Thymus (tissue), 11 donors: ENCODE measurements at regions not wholly inside any gene's neighbourhood (a gene's known extent, or its start where the extent isn't known, plus 50 kb on each side); places are given as distances from the start of the nearest gene placed in this dataset.

Experiments
- DNase-seq, 9 donors: peaks; one replicate each; pipeline ENCODE4 v3.0.0-alpha.2; 2013; ENCODE audit warnings: low spot score in 9 of 9, low read depth in 6 of 9, missing footprints in 1 of 9
- H3K27ac ChIP-seq, 2 donors: one replicate each; pipeline ENCODE4 v1.5.1; 2013; ENCODE audit warnings: control low read depth in 1 of 2, low read depth in 1 of 2, low read length in 1 of 2, mild to moderate bottlenecking in 1 of 2, moderate library complexity in 1 of 2
- H3K27me3 ChIP-seq, 2 donors: one replicate each; pipeline ENCODE4 v1.5.1; 2013; ENCODE audit warnings: low read length in 1 of 2; ENCODE audit not compliant: control insufficient read depth in 2 of 2, insufficient read depth in 1 of 2
- H3K36me3 ChIP-seq, 2 donors: one replicate each; pipeline ENCODE4 v1.5.1; 2013; ENCODE audit warnings: low read length in 1 of 2, mild to moderate bottlenecking in 1 of 2, moderate library complexity in 1 of 2; ENCODE audit not compliant: control insufficient read depth in 2 of 2, insufficient read depth in 2 of 2
- H3K4me1 ChIP-seq, 2 donors: one replicate each; pipeline ENCODE4 v1.5.1; 2013; ENCODE audit warnings: low read length in 2 of 2; ENCODE audit not compliant: control insufficient read depth in 2 of 2, insufficient read depth in 2 of 2
- H3K4me3 ChIP-seq, 2 donors: one replicate each; pipeline ENCODE4 v1.5.1; 2013; ENCODE audit warnings: low read length in 2 of 2, control low read depth in 1 of 2, mild to moderate bottlenecking in 1 of 2
- H3K9me3 ChIP-seq, 2 donors: one replicate each; pipeline ENCODE4 v1.5.1; 2013; ENCODE audit warnings: low read length in 1 of 2, mild to moderate bottlenecking in 1 of 2; ENCODE audit not compliant: control insufficient read depth in 2 of 2, insufficient read depth in 1 of 2
- WGBS: extraction: QIAGEN DNeasy Blood & Tissue Kit; methylation state at CpG from one replicate; pipeline ENCODE4 v1.1.7; 2013; 5-methylcytosine and 5-hydroxymethylcytosine counted together
- donor health status: healthy.

DNA sequence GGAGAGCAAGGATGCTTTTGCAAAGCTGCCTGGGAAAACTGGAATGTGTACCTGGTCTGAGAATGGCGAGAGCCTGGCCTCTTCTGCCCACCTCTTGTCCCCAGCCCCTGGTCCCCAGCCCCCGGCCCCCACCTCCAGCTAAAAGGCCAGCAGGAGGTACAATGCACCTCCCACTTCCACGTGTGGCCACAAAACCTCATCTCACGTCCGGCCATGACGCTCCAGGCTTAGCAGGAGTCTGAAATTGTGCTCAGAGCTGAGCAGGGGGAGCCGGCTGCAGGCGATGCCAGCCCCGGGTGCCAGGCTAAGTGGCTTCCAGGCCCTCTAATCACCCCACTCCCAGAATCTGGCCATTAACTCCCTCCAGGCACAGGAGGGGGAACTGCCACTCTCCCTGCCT is 83.1 kb upstream of the PRR20G start:
- no peaks in the 10 kb centered on the region for H3K36me3 ChIP-seq
- no peak overlapping the region for H3K4me3 ChIP-seq
- no peak for DNase-seq
- 33% methylated on average over 9 of the region's 9 CpGs for WGBS
- no peak overlapping the region for H3K27ac ChIP-seq
- no peaks in the 10 kb centered on the region for H3K9me3 ChIP-seq
- peaks cover 0 to 8% of the 10 kb centered on the region in 2 donors for H3K27me3 ChIP-seq
- no peaks in the 10 kb centered on the region for H3K4me1 ChIP-seq

GRCh38 chr3:127369356-127369935 is 81.6 kb upstream of the PRR20G start:
- H3K4me1 ChIP-seq: no peaks in the 10 kb centered on the region
- no peak overlapping the region for H3K27ac ChIP-seq
- no peak for DNase-seq
- H3K27me3 ChIP-seq: peaks cover 0 to 10% of the 10 kb centered on the region in 2 donors
- no peaks in the 10 kb centered on the region for H3K36me3 ChIP-seq
- no peaks in the 10 kb centered on the region for H3K9me3 ChIP-seq
- WGBS: 82% methylated on average over 4 of the region's 4 CpGs
- H3K4me3 ChIP-seq: no peak overlapping the region

DNA sequence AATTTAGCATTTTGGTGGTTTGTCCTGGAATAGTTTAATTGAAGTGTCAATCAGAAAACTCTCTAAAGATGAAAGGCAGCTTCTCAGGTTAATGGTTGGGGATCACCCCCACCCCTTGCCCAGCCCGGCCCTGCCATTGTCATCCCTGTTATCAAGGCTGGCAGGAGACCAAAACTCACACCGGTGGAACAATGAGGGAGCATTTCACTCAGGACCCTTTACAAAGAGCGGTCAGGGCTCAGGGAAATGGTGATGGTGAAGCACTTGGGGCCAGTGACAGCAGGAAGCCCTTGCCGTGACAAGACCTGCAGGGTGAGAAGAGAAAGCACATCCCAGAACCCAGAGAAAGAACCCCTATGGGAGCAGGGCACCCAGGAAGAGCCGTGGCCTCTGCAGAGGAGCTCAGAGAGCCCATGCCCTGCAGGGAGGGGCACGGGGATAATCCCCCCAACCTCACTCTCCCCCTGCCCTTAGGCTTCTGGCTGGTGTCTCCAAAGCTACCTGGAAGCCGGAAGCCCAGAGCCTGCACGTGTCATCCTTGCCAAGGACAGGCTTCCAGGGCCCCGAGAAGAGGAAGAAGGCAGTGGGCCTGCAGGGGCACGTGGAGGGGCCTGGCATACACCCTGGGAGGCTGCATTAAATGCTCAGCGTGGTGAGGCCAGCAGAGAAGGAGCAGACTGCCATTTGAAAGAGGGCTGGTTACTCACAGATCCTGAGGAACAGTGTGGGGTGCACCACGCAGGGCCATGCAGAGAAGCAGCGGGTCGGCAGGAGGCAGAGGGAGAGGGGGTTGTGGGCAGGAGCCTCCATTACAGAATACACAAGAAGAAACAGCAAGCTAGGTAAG is 80.6 kb upstream of the PRR20G start:
- Histone ChIP-seq H3K4me3 (no peak overlapping the region), H3K4me1 (no peaks in the 10 kb centered on the region), H3K27ac (no peak overlapping the region), H3K9me3 (no peaks in the 10 kb centered on the region), H3K27me3 (peaks cover 0 to 10% of the 10 kb centered on the region in 2 donors), H3K36me3 (no peaks in the 10 kb centered on the region)
- DNase-seq: no peak
- 58% methylated on average over 14 of the region's 14 CpGs for WGBS

DNA sequence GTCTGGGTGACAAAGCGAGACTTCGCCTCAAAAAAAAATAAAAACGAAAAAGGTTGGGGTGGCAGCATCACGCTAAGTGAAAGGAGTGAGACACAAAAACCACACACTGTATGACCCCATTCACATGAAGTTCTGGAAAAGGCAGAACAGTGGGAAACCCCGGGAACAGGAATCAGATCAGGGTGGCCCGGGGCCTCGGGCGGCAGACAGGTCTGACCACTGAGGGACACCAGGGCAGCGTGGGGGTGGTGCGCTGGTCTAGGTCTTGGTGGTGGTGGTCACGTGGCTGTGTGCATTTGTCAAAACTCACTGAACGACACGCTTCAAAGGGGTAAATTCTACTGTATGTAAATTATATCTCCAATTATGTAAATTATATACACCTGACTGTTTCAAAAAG is 79.7 kb upstream of the PRR20G start:
- H3K27me3 ChIP-seq: peaks cover 0 to 11% of the 10 kb centered on the region in 2 donors
- H3K4me1 ChIP-seq: no peaks in the 10 kb centered on the region
- no peaks in the 10 kb centered on the region for H3K36me3 ChIP-seq
- no peak overlapping the region for H3K4me3 ChIP-seq
- H3K9me3 ChIP-seq: no peaks in the 10 kb centered on the region
- WGBS: 94% methylated on average over 13 of the region's 13 CpGs
- no peak overlapping the region for H3K27ac ChIP-seq
- no peak for DNase-seq

- Histone ChIP-seq H3K36me3 (no peaks in the 10 kb centered on the region), H3K9me3 (no peaks in the 10 kb centered on the region), H3K27ac (no peak overlapping the region), H3K27me3 (peaks cover 0 to 12% of the 10 kb centered on the region in 2 donors), H3K4me1 (no peaks in the 10 kb centered on the region), H3K4me3 (no peak overlapping the region)
- no peak for DNase-seq
- 52% methylated on average over 6 of the region's 6 CpGs for WGBS
Observed at GRCh38 chr3:127366383-127366782, 78.5 kb upstream of the PRR20G start.

DNA sequence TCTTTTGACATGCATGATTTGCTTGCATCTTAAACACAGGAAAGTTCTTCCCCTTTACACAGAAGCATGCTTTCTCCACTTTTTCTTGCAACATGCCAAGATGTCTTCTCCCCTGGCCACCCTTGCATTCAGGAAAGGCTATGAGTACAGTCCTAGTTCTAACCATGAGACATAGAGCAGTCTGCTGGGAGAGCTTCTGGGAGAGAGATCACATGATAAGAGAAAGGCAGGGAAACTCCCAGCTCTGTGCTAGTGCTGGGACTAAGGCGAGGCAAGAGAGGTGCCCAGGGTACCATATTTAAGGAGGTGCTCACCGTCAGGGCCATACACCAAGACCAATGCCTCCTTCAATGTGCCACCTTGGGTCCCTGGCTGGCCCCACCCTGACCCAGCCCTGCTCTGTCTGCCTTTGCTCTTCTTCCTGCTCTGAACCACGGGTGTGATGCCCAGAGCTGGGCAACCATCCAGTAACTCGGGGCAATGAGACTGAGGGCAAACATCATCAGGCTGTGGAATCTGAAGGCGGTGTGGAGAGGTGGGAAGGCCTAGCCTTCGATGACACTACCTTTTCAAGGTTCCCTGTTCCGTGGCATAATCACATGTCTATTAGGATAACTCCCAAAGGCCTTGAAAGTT is 77.4 kb upstream of the PRR20G start:
- 85% methylated on average over 7 of the region's 7 CpGs for WGBS
- Histone ChIP-seq H3K4me3 (no peak overlapping the region), H3K27ac (no peak overlapping the region), H3K4me1 (no peaks in the 10 kb centered on the region), H3K36me3 (no peaks in the 10 kb centered on the region), H3K9me3 (no peaks in the 10 kb centered on the region), H3K27me3 (peaks cover 0 to 12% of the 10 kb centered on the region in 2 donors)
- DNase-seq: no peak

- WGBS: 93% methylated on average over 3 of the region's 3 CpGs
- H3K27ac ChIP-seq: no peak overlapping the region
- no peaks in the 10 kb centered on the region for H3K36me3 ChIP-seq
- no peak overlapping the region for H3K4me3 ChIP-seq
- H3K9me3 ChIP-seq: no peaks in the 10 kb centered on the region
- H3K4me1 ChIP-seq: no peaks in the 10 kb centered on the region
- no peak for DNase-seq
- peaks cover 0 to 9% of the 10 kb centered on the region in 2 donors for H3K27me3 ChIP-seq
Observed at GRCh38 chr3:127363891-127364290, 76.0 kb upstream of the PRR20G start.

DNA sequence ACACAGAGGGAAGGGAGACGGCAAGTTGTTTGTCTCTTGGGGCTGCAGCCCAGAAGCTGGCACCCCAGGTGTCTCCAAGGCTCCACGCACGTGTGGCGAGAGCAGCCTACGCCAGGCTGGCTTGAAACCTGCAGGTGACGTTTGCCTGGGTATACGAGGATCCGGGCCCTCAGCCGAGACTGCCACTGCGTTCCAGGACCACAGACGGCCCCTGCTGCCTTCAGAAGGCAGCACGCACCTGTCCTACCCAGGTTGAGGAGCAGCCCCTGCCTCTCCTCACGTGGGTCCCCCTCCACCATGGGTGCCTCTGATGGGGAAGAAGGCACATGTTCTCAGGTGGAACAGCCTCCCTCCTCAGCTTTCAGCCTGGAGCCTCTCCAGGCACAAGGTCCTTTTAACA is 75.3 kb upstream of the PRR20G start:
- H3K9me3 ChIP-seq: no peaks in the 10 kb centered on the region
- H3K27ac ChIP-seq: no peak overlapping the region
- no peaks in the 10 kb centered on the region for H3K36me3 ChIP-seq
- 76% methylated on average over 13 of the region's 13 CpGs for WGBS
- DNase-seq: no peak
- H3K4me1 ChIP-seq: no peaks in the 10 kb centered on the region
- H3K27me3 ChIP-seq: peaks cover 0 to 5% of the 10 kb centered on the region in 2 donors
- no peak overlapping the region for H3K4me3 ChIP-seq

DNA sequence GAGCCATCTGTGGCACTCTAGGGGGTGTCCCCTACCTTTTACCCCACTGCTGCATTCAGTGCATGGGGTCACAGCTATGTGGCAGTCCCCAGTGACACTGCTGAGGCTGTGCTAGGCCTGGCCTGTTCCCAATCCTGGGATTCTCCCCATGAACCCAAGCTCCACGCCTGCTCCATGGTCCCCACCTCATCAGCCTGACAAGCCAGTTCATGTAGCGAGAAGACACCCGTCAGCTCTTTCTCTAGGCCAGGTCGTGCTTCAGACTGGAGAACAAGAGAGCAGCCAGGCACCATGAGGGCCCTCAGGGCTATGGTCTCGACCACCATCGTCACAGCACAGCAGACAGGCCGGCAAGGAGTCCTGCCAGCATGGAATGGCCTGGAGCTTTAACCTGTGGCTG is 72.8 kb upstream of the PRR20G start:
- 89% methylated on average over 7 of the region's 7 CpGs for WGBS
- no peak overlapping the region for H3K4me3 ChIP-seq
- H3K4me1 ChIP-seq: no peaks in the 10 kb centered on the region
- peaks cover 0 to 5% of the 10 kb centered on the region in 2 donors for H3K27me3 ChIP-seq
- DNase-seq: no peak
- H3K36me3 ChIP-seq: no peaks in the 10 kb centered on the region
- H3K9me3 ChIP-seq: peaks cover 1 to 7% of the 10 kb centered on the region in 2 donors
- H3K27ac ChIP-seq: no peak overlapping the region
